GM18507 (cell line): ENCODE measurements at regions not wholly inside any gene's neighbourhood (a gene's known extent, or its start where the extent isn't known, plus 50 kb on each side); places are given as distances from the start of the nearest gene placed in this dataset.
"Not testable (repeated sequence)": the region's sequence is repeated elsewhere in the genome, so short reads cannot be mapped to it uniquely, and the experiment has no call there.

Source experiments
- DNase-seq: peaks from one replicate; pipeline ENCODE4 v3.0.0; 2011; ENCODE audit warnings: low read depth; ENCODE audit not compliant: insufficient read length; ENCODE audit errors: extremely low spot score
- FAIRE-seq: peaks from 2 replicates; lab custom pipeline; 2011; peaks lifted over from hg19 to GRCh38; lab: Jason Lieb, UNC

- DNase-seq (no peak), FAIRE-seq (no peak)
Measured at GRCh38 chr2:58407487-58407886, 166.4 kb upstream of the FANCL start.

DNA sequence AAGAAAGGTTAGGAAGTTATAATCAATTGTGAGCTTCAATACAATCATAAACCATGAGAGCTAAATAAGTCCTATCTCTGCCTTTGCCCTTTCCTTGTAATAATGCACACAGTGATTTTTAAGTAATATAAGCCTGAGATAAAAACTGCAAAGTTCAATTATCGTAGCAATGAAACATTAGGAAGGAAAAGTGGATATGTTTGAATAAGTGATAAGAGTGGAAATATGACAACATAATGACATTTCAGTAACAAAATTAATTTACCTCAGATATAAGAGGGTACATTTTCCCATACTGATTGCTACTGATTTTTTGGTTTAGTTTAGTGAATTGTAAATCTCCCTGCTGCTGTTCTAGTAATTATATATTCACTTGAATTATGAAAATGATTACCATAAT is 164.2 kb upstream of the FANCL start:
- FAIRE-seq (no peak), DNase-seq (no peak)

GRCh38 chr2:58401936-58402335 is 160.8 kb upstream of the FANCL start:
- DNase-seq: no peak
- no peak for FAIRE-seq

DNA sequence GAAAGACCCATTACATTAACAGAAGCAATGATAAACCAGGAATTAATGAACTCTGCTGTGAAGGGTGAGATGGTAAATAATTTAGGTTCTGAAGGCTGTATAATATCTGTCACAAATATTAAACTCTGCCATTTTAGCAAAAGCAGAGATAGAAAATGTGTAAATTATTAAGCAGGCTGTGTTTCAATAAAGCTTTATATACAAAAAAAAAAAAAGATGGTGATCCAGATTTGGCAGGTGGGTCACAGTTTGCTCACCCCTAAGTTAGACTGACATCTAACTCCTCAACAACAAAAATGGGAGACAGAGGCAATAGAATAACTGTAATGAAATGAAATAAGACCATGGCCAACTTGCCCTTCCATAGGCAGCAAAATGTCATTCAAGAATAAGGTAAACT is 157.3 kb upstream of the FANCL start:
- FAIRE-seq (no peak), DNase-seq (no peak)

- FAIRE-seq (no peak), DNase-seq (no peak)
Measured at GRCh38 chr2:58387701-58388100, 146.6 kb upstream of the FANCL start.

DNA sequence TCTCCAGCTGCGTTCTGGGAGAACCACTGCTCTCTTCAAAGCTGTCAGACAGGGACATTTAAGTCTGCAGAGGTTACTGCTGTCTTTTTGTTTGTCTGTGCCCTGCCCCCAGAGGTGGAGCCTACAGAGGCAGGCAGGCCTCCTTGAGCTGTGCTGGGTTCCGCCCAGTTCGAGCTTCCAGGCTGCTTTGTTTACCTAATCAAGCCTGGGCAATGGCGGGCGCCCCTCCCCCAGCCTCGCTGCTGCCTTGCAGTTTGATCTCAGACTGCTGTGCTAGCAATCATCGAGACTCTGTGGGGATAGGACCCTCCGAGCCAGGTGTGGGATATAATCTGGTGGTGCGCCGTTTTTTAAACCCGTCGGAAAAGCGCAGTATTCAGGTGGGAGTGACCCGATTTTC is 145.8 kb upstream of the FANCL start:
- not testable (repeated sequence) for DNase-seq, FAIRE-seq

- FAIRE-seq (no peak), DNase-seq (no peak)
Measured at GRCh38 chr2:58378152-58378551, 137.0 kb upstream of the FANCL start.

GRCh38 chr2:58377181-58377580 is 136.1 kb upstream of the FANCL start:
- DNase-seq: no peak
- no peak for FAIRE-seq

- no peak for DNase-seq
Measured at GRCh38 chr2:58376592-58376991, 135.5 kb upstream of the FANCL start.

GRCh38 chr2:58369594-58369993 is 128.5 kb upstream of the FANCL start:
- FAIRE-seq (no peak), DNase-seq (no peak)

More at GRCh38 chr2:58376592-58376991, 135.5 kb upstream of the FANCL start:
- no peak for FAIRE-seq

- DNase-seq (no peak), FAIRE-seq (no peak)
Measured at GRCh38 chr2:58364098-58364497, 123.0 kb upstream of the FANCL start.

GRCh38 chr2:58358026-58358425 is 116.9 kb upstream of the FANCL start:
- DNase-seq (no peak), FAIRE-seq (no peak)

GRCh38 chr2:58357521-58357920 is 116.4 kb upstream of the FANCL start:
- FAIRE-seq: no peak

GRCh38 chr2:58354230-58354629 is 113.1 kb upstream of the FANCL start:
- FAIRE-seq: no peak
- DNase-seq: no peak

More at GRCh38 chr2:58357521-58357920, 116.4 kb upstream of the FANCL start:
- DNase-seq: no peak

GRCh38 chr2:58350484-58350883 is 109.4 kb upstream of the FANCL start:
- FAIRE-seq: no peak
- DNase-seq: no peak

DNA sequence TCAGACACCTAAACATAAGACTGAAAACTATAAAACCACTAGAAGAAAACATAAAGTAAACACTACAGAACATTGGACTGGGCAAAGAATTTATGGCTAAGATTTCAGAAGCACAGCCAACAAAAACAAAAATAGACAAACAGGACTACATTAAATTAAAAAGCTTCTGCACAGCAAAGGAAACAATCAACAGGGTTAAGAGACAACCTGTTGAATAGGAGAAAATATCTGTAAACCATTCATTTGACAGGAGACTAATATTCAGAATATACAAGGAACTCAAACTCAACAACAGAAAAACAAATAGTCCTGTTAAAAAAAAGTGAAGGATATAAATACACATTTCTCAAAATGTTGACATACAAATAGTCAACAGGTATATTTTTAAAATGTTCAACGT is 106.7 kb upstream of the FANCL start:
- FAIRE-seq: no peak
- DNase-seq: no peak

DNA sequence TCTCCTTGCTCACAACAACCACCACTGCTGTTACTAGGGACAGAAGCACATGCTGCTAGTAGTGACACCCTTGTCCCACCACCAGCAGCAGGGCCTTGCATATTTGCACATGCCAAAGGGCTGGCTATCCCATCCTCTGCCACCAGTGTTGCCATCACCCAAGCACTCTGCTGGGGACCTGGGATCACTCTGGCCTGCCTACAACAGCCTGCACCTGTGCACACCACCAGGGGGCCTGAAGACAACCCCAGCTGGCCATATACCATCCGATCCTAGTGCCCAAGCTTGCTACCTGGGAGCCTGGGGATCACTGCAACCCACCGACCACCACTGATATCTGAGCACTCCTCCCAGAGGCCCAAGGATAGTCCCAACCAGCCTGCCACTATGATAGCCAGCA is 99.9 kb upstream of the FANCL start:
- DNase-seq (no peak), FAIRE-seq (no peak)

GRCh38 chr2:58339548-58340243 is 98.6 kb upstream of the FANCL start:
- FAIRE-seq: no peak
- no peak for DNase-seq

GRCh38 chr2:58336416-58336815 is 95.3 kb upstream of the FANCL start:
- FAIRE-seq: no peak
- DNase-seq: no peak

DNA sequence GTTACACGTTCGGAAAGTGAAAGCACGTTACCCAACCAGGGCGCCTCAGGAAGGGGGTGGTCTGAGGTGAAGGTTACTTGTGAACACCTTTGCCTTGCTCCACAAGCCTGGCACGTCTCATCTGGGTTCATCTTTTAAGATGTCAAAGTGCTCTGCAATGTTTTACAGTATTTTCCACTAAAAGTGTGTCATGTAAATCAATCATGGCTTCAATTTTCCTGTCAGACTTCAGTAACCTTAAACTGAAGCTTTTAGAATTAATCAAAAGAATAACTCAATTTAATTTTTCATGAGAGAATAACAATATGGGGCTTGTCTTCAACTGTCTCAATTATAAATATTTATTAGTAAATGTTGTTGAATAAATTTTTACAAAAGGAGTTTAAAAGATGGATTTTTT is 93.3 kb upstream of the FANCL start:
- FAIRE-seq: no peak
- no peak for DNase-seq

DNA sequence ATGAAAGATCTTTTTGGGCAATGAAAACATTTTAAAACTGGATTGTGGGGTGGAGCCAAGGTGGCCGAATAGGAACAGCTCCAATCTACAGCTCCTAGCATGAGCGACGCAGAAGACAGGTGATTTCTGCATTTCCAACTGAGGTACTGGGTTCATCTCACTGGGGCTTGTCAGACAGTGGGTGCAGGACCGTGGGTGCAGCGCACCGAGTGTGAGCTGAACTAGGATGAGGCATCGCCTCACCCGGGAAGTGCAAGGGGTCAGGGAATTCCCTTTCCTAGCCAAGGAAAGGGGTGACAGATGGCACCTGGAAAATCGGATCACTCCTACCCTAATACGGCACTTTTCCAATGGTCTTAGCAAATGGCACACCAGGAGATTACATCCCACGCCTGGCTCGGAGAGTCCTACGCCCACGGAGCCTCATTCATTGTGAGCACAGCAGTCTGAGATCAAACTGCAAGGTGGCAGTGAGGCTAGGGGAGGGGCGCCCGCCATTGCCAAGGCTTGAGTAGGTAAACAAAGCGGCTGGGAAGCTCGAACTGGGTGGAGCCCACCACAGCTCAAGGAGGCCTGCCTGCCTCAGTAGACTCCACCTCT is 84.3 kb upstream of the FANCL start:
- not testable (repeated sequence) for DNase-seq, FAIRE-seq
